Stimulated activated effector memory CD8-positive, alpha-beta T cell treated with anti-CD3 and anti-CD28 coated beads, Interleukin-12 subunit alpha, Interleukin-12 subunit beta, amount 100 ng/mL, for 72 hours (primary cell): ENCODE measurements at regions not wholly inside any gene's neighbourhood (a gene's known extent, or its start where the extent isn't known, plus 50 kb on each side); places are given as distances from the start of the nearest gene placed in this dataset.

Experiments
- ATAC-seq: fragments of 150-1000 bp; cut with Tn5 transposase; 2 replicates; pipeline ENCODE4 v1.10.0; 2021
- DNase-seq, 2 donors: peaks; one replicate each; pipeline ENCODE4 v3.0.0; 2021 to 2022; ENCODE audit warnings: low spot score in 2 of 2
- H3K27ac Mint-ChIP-seq: one replicate; pipeline ENCODE4 v1.8.0; 2022; ENCODE audit warnings: mild to moderate bottlenecking, mixed read lengths
- H3K36me3 Mint-ChIP-seq: one replicate; pipeline ENCODE4 v1.8.0; 2022; ENCODE audit warnings: mild to moderate bottlenecking, mixed read lengths
- H3K4me1 Mint-ChIP-seq: one replicate; pipeline ENCODE4 v1.8.0; 2022; ENCODE audit warnings: mixed read lengths
- H3K4me3 Mint-ChIP-seq: one replicate; pipeline ENCODE4 v1.8.0; 2022; ENCODE audit warnings: mild to moderate bottlenecking, mixed read lengths
- H3K9me3 Mint-ChIP-seq: one replicate; pipeline ENCODE4 v1.8.0; 2022; ENCODE audit warnings: mixed read lengths

GRCh38 chr10:118844731-118845521, 90.2 kb upstream of the CACUL1 start:
- H3K4me3 Mint-ChIP-seq = no peak overlapping the region
- DNase-seq (no peak), ATAC-seq (no peak)
- no peak overlapping the region for H3K27ac Mint-ChIP-seq
- H3K36me3 Mint-ChIP-seq = no peaks in the 10 kb centered on the region
- H3K4me1 Mint-ChIP-seq = peaks cover 4% of the 10 kb centered on the region
- H3K9me3 Mint-ChIP-seq = no peaks in the 10 kb centered on the region

GRCh38 chr10:118845776-118846175, 91.0 kb upstream of the CACUL1 start:
- Mint-ChIP-seq H3K4me1 (no peaks in the 10 kb centered on the region), H3K4me3 (no peak overlapping the region), H3K9me3 (no peaks in the 10 kb centered on the region), H3K36me3 (no peaks in the 10 kb centered on the region), H3K27ac (no peak overlapping the region)
- ATAC-seq (no peak), DNase-seq (no peak)

- no peaks in the 10 kb centered on the region for H3K9me3 Mint-ChIP-seq
- no peak overlapping the region for H3K27ac Mint-ChIP-seq
- H3K4me3 Mint-ChIP-seq = no peak overlapping the region
- H3K4me1 Mint-ChIP-seq = no peaks in the 10 kb centered on the region
- peak; percentile 68 for ATAC-seq
- peak; percentile 54 to 87 for DNase-seq
- no peaks in the 10 kb centered on the region for H3K36me3 Mint-ChIP-seq
Observed at GRCh38 chr10:118850418-118851061, 95.8 kb upstream of the CACUL1 start.

GRCh38 chr10:118851062-118852035, 96.6 kb upstream of the CACUL1 start:
- Mint-ChIP-seq H3K9me3 (no peaks in the 10 kb centered on the region), H3K27ac (no peak overlapping the region), H3K4me3 (no peak overlapping the region), H3K36me3 (no peaks in the 10 kb centered on the region), H3K4me1 (no peaks in the 10 kb centered on the region)
- ATAC-seq (no peak), DNase-seq (no peak)

- no peaks in the 10 kb centered on the region for H3K9me3 Mint-ChIP-seq
- no peak overlapping the region for H3K27ac Mint-ChIP-seq
- ATAC-seq = no peak
- no peaks in the 10 kb centered on the region for H3K36me3 Mint-ChIP-seq
- H3K4me3 Mint-ChIP-seq = no peak overlapping the region
- no peaks in the 10 kb centered on the region for H3K4me1 Mint-ChIP-seq
- no peak for DNase-seq
Observed at GRCh38 chr10:118853916-118854315, 99.1 kb upstream of the CACUL1 start.

- H3K4me3 Mint-ChIP-seq = no peak overlapping the region
Observed at GRCh38 chr10:118856106-118856505, 101.3 kb upstream of the CACUL1 start.

GRCh38 chr10:118865998-118866693, 111.4 kb upstream of the CACUL1 start:
- ATAC-seq = no peak
- no peaks in the 10 kb centered on the region for H3K9me3 Mint-ChIP-seq

More at GRCh38 chr10:118856106-118856505, 101.3 kb upstream of the CACUL1 start:
- Mint-ChIP-seq H3K4me1 (no peaks in the 10 kb centered on the region), H3K9me3 (no peaks in the 10 kb centered on the region), H3K36me3 (no peaks in the 10 kb centered on the region), H3K27ac (no peak overlapping the region)
- no peak for ATAC-seq
- DNase-seq = no peak

GRCh38 chr10:118867768-118868167, 113.0 kb upstream of the CACUL1 start:
- no peaks in the 10 kb centered on the region for H3K4me1 Mint-ChIP-seq
- H3K9me3 Mint-ChIP-seq = no peaks in the 10 kb centered on the region
- H3K27ac Mint-ChIP-seq = no peak overlapping the region
- no peak for DNase-seq
- no peak overlapping the region for H3K4me3 Mint-ChIP-seq
- no peak for ATAC-seq
- no peaks in the 10 kb centered on the region for H3K36me3 Mint-ChIP-seq

More at GRCh38 chr10:118865998-118866693, 111.4 kb upstream of the CACUL1 start:
- Mint-ChIP-seq H3K36me3 (no peaks in the 10 kb centered on the region), H3K4me1 (no peaks in the 10 kb centered on the region), H3K27ac (no peak overlapping the region), H3K4me3 (no peak overlapping the region)
- no peak for DNase-seq

GRCh38 chr10:118868589-118868988, 113.8 kb upstream of the CACUL1 start:
- H3K9me3 Mint-ChIP-seq = no peaks in the 10 kb centered on the region
- DNase-seq (no peak), ATAC-seq (peak; percentile 91)
- no peak overlapping the region for H3K27ac Mint-ChIP-seq
- H3K4me3 Mint-ChIP-seq = no peak overlapping the region
- H3K4me1 Mint-ChIP-seq = no peaks in the 10 kb centered on the region
- H3K36me3 Mint-ChIP-seq = no peaks in the 10 kb centered on the region

- Mint-ChIP-seq H3K27ac (no peak overlapping the region), H3K36me3 (no peaks in the 10 kb centered on the region), H3K4me3 (no peak overlapping the region), H3K4me1 (no peaks in the 10 kb centered on the region), H3K9me3 (no peaks in the 10 kb centered on the region)
- ATAC-seq (no peak), DNase-seq (no peak)
Observed at GRCh38 chr10:118870467-118871243, 115.9 kb upstream of the CACUL1 start.

GRCh38 chr10:118871244-118871865, 116.6 kb upstream of the CACUL1 start:
- no peak for ATAC-seq
- no peaks in the 10 kb centered on the region for H3K4me1 Mint-ChIP-seq
- H3K4me3 Mint-ChIP-seq = no peak overlapping the region
- H3K27ac Mint-ChIP-seq = no peak overlapping the region
- DNase-seq = no peak
- H3K36me3 Mint-ChIP-seq = no peaks in the 10 kb centered on the region
- no peaks in the 10 kb centered on the region for H3K9me3 Mint-ChIP-seq

- ATAC-seq (no peak), DNase-seq (no peak)
- Mint-ChIP-seq H3K4me3 (no peak overlapping the region), H3K27ac (no peak overlapping the region), H3K9me3 (peaks cover 5% of the 10 kb centered on the region), H3K4me1 (no peaks in the 10 kb centered on the region), H3K36me3 (no peaks in the 10 kb centered on the region)
Observed at GRCh38 chr10:118873091-118873737, 118.4 kb upstream of the CACUL1 start.

GRCh38 chr10:118873738-118874105, 119.0 kb upstream of the CACUL1 start:
- Mint-ChIP-seq H3K36me3 (no peaks in the 10 kb centered on the region), H3K4me1 (no peaks in the 10 kb centered on the region), H3K27ac (no peak overlapping the region), H3K9me3 (peaks cover 5% of the 10 kb centered on the region), H3K4me3 (no peak overlapping the region)
- DNase-seq = no peak
- ATAC-seq = no peak
